ENCODE measurements at regions not wholly inside any gene's neighbourhood (a gene's known extent, or its start where the extent isn't known, plus 50 kb on each side); places are given as distances from the start of the nearest gene placed in this dataset.

GRCh38 chr15:34657469-34658127, 74.1 kb upstream of the GOLGA8B start (continued):
- TF ChIP-seq CEBPZ (IDR thresholded peaks at IDR 0.05; ENCODE audit: borderline replicate concordance, low read depth, low read length) (no peak), NCOA1 (IDR thresholded peaks at IDR 0.05; ENCODE audit: low read depth) (peak; percentile 63), CHD2 (IDR thresholded peaks at IDR 0.05; ENCODE audit: low read depth, low read length) (no peak), ARHGAP35 (IDR thresholded peaks at IDR 0.05; ENCODE audit: partially characterized antibody) (no peak), ZC3H4 (CRISPR knock-in tag; IDR thresholded peaks at IDR 0.05; ENCODE audit: borderline replicate concordance) (no peak), CHAMP1 (IDR thresholded peaks at IDR 0.05) (peak; percentile 23; the same call in 1 of the 2 replicates), ZNF778 (CRISPR knock-in tag; IDR thresholded peaks at IDR 0.05) (no peak), POLR2A (conservative IDR thresholded peaks at IDR 0.05) (peak; percentile 51; the same call in 1 of the 2 replicates), MNT (conservative IDR thresholded peaks at IDR 0.05) (peak in 1 of 2 experiments; percentile 45; a peak in 3 of 4 replicates), SMARCC2 (IDR thresholded peaks at IDR 0.05; ENCODE audit: low read depth) (peak; percentile 22; the same call in 1 of the 2 replicates), RNF2 (IDR thresholded peaks at IDR 0.05) (peak; percentile 86; the same call in 1 of the 2 replicates), ELF4 (CRISPR knock-in tag; IDR thresholded peaks at IDR 0.05) (no peak), POLR3G (IDR thresholded peaks at IDR 0.05; ENCODE audit: extremely low read depth, insufficient read length, insufficient replicate concordance) (no peak), TOE1 (IDR thresholded peaks at IDR 0.05; ENCODE audit: borderline replicate concordance) (no peak), TOE1 (CRISPR knock-in tag; IDR thresholded peaks at IDR 0.05; ENCODE audit: borderline replicate concordance, low read depth) (no peak), TEAD4 (IDR thresholded peaks at IDR 0.05; ENCODE audit: low read length) (peak; percentile 81), TEAD4 (CRISPR knock-in tag; IDR thresholded peaks at IDR 0.05; ENCODE audit: borderline replicate concordance) (no peak), SMARCE1 (IDR thresholded peaks at IDR 0.05) (peak; percentile 79; the same call in 1 of the 2 replicates), SMAD1 (IDR thresholded peaks at IDR 0.05; ENCODE audit: low read depth, low read length, partially characterized antibody) (peak; percentile 54), POLR3A (IDR thresholded peaks at IDR 0.05; ENCODE audit: borderline replicate concordance, extremely low read depth, insufficient read depth, insufficient read length) (no peak), MAFK (IDR thresholded peaks at IDR 0.05; ENCODE audit: low read length) (peak; percentile 29; the same call in 1 of the 2 replicates), HMGN3 (IDR thresholded peaks at IDR 0.05; ENCODE audit: borderline replicate concordance, extremely low read depth, insufficient read length, low read depth, low read length) (no peak), KLF16 (IDR thresholded peaks at IDR 0.05) (peak; percentile 89), GATA2 (CRISPR knock-in tag; IDR thresholded peaks at IDR 0.05) (peak; percentile 71)
